B cell (primary cell): ENCODE measurements at regions not wholly inside any gene's neighbourhood (a gene's known extent, or its start where the extent isn't known, plus 50 kb on each side); places are given as distances from the start of the nearest gene placed in this dataset.

Experiments used
- EZH2 ChIP-seq: IDR thresholded peaks from 2 replicates; pipeline ENCODE4 v1.6.1; 2012; ENCODE audit warnings: borderline replicate concordance, low read depth, mild to moderate bottlenecking, moderate library complexity, low read length; ENCODE audit not compliant: insufficient read depth, poor library complexity, severe bottlenecking
- TF ChIP-seq, protein P1 (sequence below): fragments of 200-600 bp; IDR thresholded peaks from one replicate; pipeline ENCODE4 v1.8.0; 2022; ENCODE audit warnings: antibody characterized with exemption, mild to moderate bottlenecking

DNA sequence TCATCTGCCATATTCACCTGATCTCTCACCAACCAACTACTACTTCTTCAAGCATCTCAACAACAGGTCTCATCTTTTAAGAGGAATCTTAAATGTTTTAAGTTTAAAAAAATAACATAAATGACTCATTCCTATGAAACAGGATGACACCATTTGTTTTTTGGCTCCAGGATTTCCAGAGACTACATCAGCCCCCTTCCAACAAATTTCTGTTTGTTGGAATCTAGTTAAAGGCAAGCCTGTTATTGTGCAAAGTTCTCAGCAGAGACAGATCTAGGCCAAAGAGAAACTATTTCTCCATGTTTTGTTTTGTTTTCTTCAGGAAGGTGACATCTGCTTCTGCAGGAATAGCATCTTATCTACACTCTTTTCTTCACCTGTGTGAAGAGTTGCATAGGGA is 204.8 kb upstream of the SH3BP4 start:
- TF ChIP-seq, protein P1, sequence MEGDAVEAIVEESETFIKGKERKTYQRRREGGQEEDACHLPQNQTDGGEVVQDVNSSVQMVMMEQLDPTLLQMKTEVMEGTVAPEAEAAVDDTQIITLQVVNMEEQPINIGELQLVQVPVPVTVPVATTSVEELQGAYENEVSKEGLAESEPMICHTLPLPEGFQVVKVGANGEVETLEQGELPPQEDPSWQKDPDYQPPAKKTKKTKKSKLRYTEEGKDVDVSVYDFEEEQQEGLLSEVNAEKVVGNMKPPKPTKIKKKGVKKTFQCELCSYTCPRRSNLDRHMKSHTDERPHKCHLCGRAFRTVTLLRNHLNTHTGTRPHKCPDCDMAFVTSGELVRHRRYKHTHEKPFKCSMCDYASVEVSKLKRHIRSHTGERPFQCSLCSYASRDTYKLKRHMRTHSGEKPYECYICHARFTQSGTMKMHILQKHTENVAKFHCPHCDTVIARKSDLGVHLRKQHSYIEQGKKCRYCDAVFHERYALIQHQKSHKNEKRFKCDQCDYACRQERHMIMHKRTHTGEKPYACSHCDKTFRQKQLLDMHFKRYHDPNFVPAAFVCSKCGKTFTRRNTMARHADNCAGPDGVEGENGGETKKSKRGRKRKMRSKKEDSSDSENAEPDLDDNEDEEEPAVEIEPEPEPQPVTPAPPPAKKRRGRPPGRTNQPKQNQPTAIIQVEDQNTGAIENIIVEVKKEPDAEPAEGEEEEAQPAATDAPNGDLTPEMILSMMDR, result no peak
- no peak for TF ChIP-seq EZH2
